Gastrocnemius medialis (tissue), 4 donors: ENCODE measurements at regions not wholly inside any gene's neighbourhood (a gene's known extent, or its start where the extent isn't known, plus 50 kb on each side); places are given as distances from the start of the nearest gene placed in this dataset.

Experiments used
- ATAC-seq, 2 donors: fragments of 150-250 bp; one replicate each; pipeline ENCODE4 v1.9.1; 2016
- DNase-seq, 2 donors: peaks; one replicate each; pipeline ENCODE4 v3.0.0-alpha.2; 2019
- H3K27ac ChIP-seq, 4 donors: fragments of 200-600 bp; sonication (generic); 1 replicate in 1 of 4; 2 replicates in 3 of 4; pipeline ENCODE4 v1.5.1; 2016 to 2018; ENCODE audit warnings: mild to moderate bottlenecking in 2 of 4, moderate library complexity in 1 of 4
- H3K27me3 ChIP-seq, 3 donors: fragments of 200-600 bp; sonication (generic) in 2 of 3; 1 replicate in 1 of 3; 2 replicates in 2 of 3; pipeline versions ENCODE4 v1.5.1 to v1.6.0; 2016 to 2019; ENCODE audit warnings: mild to moderate bottlenecking in 1 of 3, moderate library complexity in 1 of 3
- H3K36me3 ChIP-seq, 2 donors: fragments of 200-600 bp; sonication (generic) in 1 of 2; one replicate each; pipeline ENCODE4 v1.5.1; 2017 to 2018
- H3K4me1 ChIP-seq, 2 donors: fragments of 200-600 bp; sonication (generic) in 1 of 2; one replicate each; pipeline ENCODE4 v1.5.1; 2016 to 2017; ENCODE audit warnings: mild to moderate bottlenecking in 2 of 2
- H3K4me3 ChIP-seq, 4 donors: fragments of 200-600 bp; sonication (generic) in 3 of 4; 1 replicate in 1 of 4; 2 replicates in 3 of 4; pipeline ENCODE4 v1.5.1; 2016 to 2019; ENCODE audit warnings: mild to moderate bottlenecking in 2 of 4
- H3K9me3 ChIP-seq, 3 donors: fragments of 200-600 bp; sonication (generic) in 2 of 3; 1 replicate in 1 of 3; 2 replicates in 2 of 3; pipeline ENCODE4 v1.5.1; 2016 to 2019
- CTCF ChIP-seq, 5 experiments: fragments of 450-650 bp in 3 of 5; fragments of 200-600 bp in 2 of 5; sonication (generic) in 2 of 5; IDR thresholded peaks in 4 of 5; conservative IDR thresholded peaks in 1 of 5; 1 replicate in 4 of 5; 2 replicates in 1 of 5; pipeline ENCODE4 v1.5.1; 2016 to 2019; ENCODE audit warnings: antibody characterized with exemption in 5 of 5, mild to moderate bottlenecking in 3 of 5, moderate library complexity in 3 of 5
- POLR2A ChIP-seq, 2 donors: fragments of 450-650 bp; IDR thresholded peaks; one replicate each; pipeline ENCODE4 v1.6.1; 2017; ENCODE audit warnings: antibody characterized with exemption in 2 of 2, mild to moderate bottlenecking in 2 of 2, moderate library complexity in 2 of 2
- in situ Hi-C, 4 donors: fragments of 200-750 bp; cut with MboI; loops; one replicate each; pipeline versions ENCODE4 v1.15.0 to v1.8.0; 2017; ENCODE audit warnings: low sequenced_read_pairs in 4 of 4
- intact Hi-C: fragments of 100-400 bp; cut with DNase I; formaldehyde crosslinking; loops from one replicate; pipeline ENCODE4 v1.15.1; 2023; ENCODE audit warnings: low total_unique reads

GRCh38 chr4:27173280-27173679 lies 312.6 kb downstream of the STIM2 start:
- no peaks in the 10 kb centered on the region for H3K27me3 ChIP-seq
- DNase-seq: no peak
- H3K9me3 ChIP-seq: no peaks in the 10 kb centered on the region
- H3K27ac ChIP-seq: no peak overlapping the region
- H3K4me3 ChIP-seq: no peak overlapping the region
- intact Hi-C loops (no loop called here), in situ Hi-C loops (no loop called here)
- H3K4me1 ChIP-seq: no peaks in the 10 kb centered on the region
- H3K36me3 ChIP-seq: no peaks in the 10 kb centered on the region
- ATAC-seq: no peak
- TF ChIP-seq CTCF (IDR thresholded peaks at IDR 0.05 in 4 of 5, conservative IDR thresholded peaks at IDR 0.05 in 1 of 5) (no peak), POLR2A (IDR thresholded peaks at IDR 0.05) (no peak)

- no peaks in the 10 kb centered on the region for H3K27me3 ChIP-seq
- no peak overlapping the region for H3K27ac ChIP-seq
- intact Hi-C loops: no loop called here
- H3K9me3 ChIP-seq: no peaks in the 10 kb centered on the region
- no peak for DNase-seq
- H3K36me3 ChIP-seq: no peaks in the 10 kb centered on the region
- no peak for TF ChIP-seq CTCF (IDR thresholded peaks at IDR 0.05 in 4 of 5, conservative IDR thresholded peaks at IDR 0.05 in 1 of 5)
- no peak for TF ChIP-seq POLR2A (IDR thresholded peaks at IDR 0.05)
- no peaks in the 10 kb centered on the region for H3K4me1 ChIP-seq
- H3K4me3 ChIP-seq: no peak overlapping the region
- in situ Hi-C loops: no loop called here
- ATAC-seq: no peak
These were observed 315.8 kb downstream of the STIM2 start for GRCh38 chr4:27176400-27176799.

- Histone ChIP-seq H3K27ac (no peak overlapping the region), H3K36me3 (no peaks in the 10 kb centered on the region), H3K27me3 (no peaks in the 10 kb centered on the region), H3K9me3 (no peaks in the 10 kb centered on the region), H3K4me1 (no peaks in the 10 kb centered on the region), H3K4me3 (no peak overlapping the region)
- intact Hi-C loops: no loop called here
- in situ Hi-C loops: no loop called here
- no peak for DNase-seq
- TF ChIP-seq CTCF (IDR thresholded peaks at IDR 0.05 in 4 of 5, conservative IDR thresholded peaks at IDR 0.05 in 1 of 5) (no peak), POLR2A (IDR thresholded peaks at IDR 0.05) (no peak)
- no peak for ATAC-seq
These were observed 316.2 kb downstream of the STIM2 start for GRCh38 chr4:27176881-27177280.

- DNase-seq: no peak
- Histone ChIP-seq H3K9me3 (no peaks in the 10 kb centered on the region), H3K27ac (no peak overlapping the region), H3K4me3 (no peak overlapping the region), H3K4me1 (no peaks in the 10 kb centered on the region), H3K27me3 (no peaks in the 10 kb centered on the region), H3K36me3 (no peaks in the 10 kb centered on the region)
- TF ChIP-seq POLR2A (IDR thresholded peaks at IDR 0.05) (no peak), CTCF (IDR thresholded peaks at IDR 0.05 in 4 of 5, conservative IDR thresholded peaks at IDR 0.05 in 1 of 5) (no peak)
- intact Hi-C loops: no loop called here
- in situ Hi-C loops: no loop called here
- no peak for ATAC-seq
These were observed 317.4 kb downstream of the STIM2 start for GRCh38 chr4:27178061-27178460.

GRCh38 chr4:27181693-27182092 lies 321.1 kb downstream of the STIM2 start:
- H3K36me3 ChIP-seq: no peaks in the 10 kb centered on the region
- intact Hi-C loops: no loop called here
- in situ Hi-C loops: no loop called here
- H3K9me3 ChIP-seq: no peaks in the 10 kb centered on the region
- ATAC-seq: no peak
- H3K4me1 ChIP-seq: no peaks in the 10 kb centered on the region
- no peak for TF ChIP-seq POLR2A (IDR thresholded peaks at IDR 0.05)
- no peak for TF ChIP-seq CTCF (IDR thresholded peaks at IDR 0.05 in 4 of 5, conservative IDR thresholded peaks at IDR 0.05 in 1 of 5)
- H3K27me3 ChIP-seq: no peaks in the 10 kb centered on the region
- no peak overlapping the region for H3K4me3 ChIP-seq
- no peak overlapping the region for H3K27ac ChIP-seq
- DNase-seq: no peak
